AG04449 (cell line): ENCODE measurements at regions not wholly inside any gene's neighbourhood (a gene's known extent, or its start where the extent isn't known, plus 50 kb on each side); places are given as distances from the start of the nearest gene placed in this dataset.

Source experiments
- CTCF ChIA-PET: fragments of 350-600 bp; formaldehyde crosslinking; extraction: SDS; loops from one replicate; lab custom pipeline; 2021; ENCODE audit warnings: antibody characterized with exemption; lab: Yijun Ruan, JAX
- POLR2A ChIA-PET: fragments of 400-600, 350-600 bp; formaldehyde crosslinking; extraction: SDS; loops from one replicate; lab custom pipeline; 2020; ENCODE audit warnings: antibody characterized with exemption, inconsistent platforms; lab: Yijun Ruan, JAX
- DNase-seq: peaks from one replicate; pipeline ENCODE4 v3.0.0-alpha.2; 2010; ENCODE audit warnings: low read depth, low spot score
- H3K4me3 ChIP-seq: 2 replicates; pipeline ENCODE4 v1.5.1; 2011; ENCODE audit warnings: low read depth, mild to moderate bottlenecking, control low read depth, low read length
- CTCF ChIP-seq: IDR thresholded peaks from one replicate; pipeline ENCODE4 v1.5.1; 2011; ENCODE audit warnings: mild to moderate bottlenecking, moderate library complexity, low read length, control low read depth, inconsistent platforms; ENCODE audit not compliant: insufficient read depth; ENCODE audit errors: missing control alignments

GRCh38 chr2:56089931-56090330 is 93.9 kb upstream of the CCDC85A start:
- no peak overlapping the region for H3K4me3 ChIP-seq
- DNase-seq: no peak
- CTCF ChIA-PET: no interaction called here
- POLR2A ChIA-PET: no interaction called here
- TF ChIP-seq CTCF: no peak

- POLR2A ChIA-PET: no interaction called here
- no peak overlapping the region for H3K4me3 ChIP-seq
- CTCF ChIA-PET: interaction anchor here (1.2 to 1.8 kb wide), 3 partner anchors 31 to 382 kb away, joined by 3 to 5 read pairs (median 4); partner anchors contain the start of gene CCDC85A
- TF ChIP-seq CTCF: no peak
- no peak for DNase-seq
Measured at GRCh38 chr2:56099963-56100362, 83.8 kb upstream of the CCDC85A start.

GRCh38 chr2:56100791-56101312 is 82.9 kb upstream of the CCDC85A start:
- POLR2A ChIA-PET: no interaction called here
- no peak overlapping the region for H3K4me3 ChIP-seq
- CTCF ChIA-PET: interaction anchor here (1.7 to 1.8 kb wide), 2 partner anchors 30 to 383 kb away, joined by 4 to 5 read pairs; no protein-coding TSS in a partner anchor
- TF ChIP-seq CTCF: no peak
- no peak for DNase-seq

GRCh38 chr2:56102098-56102497 is 81.7 kb upstream of the CCDC85A start:
- H3K4me3 ChIP-seq: no peak overlapping the region
- TF ChIP-seq CTCF: no peak
- DNase-seq: no peak
- ChIA-PET CTCF (interaction anchor here (1.2 to 2.6 kb wide), 3 partner anchors 13 to 384 kb away, joined by 4 to 9 read pairs (median 5); no protein-coding TSS in a partner anchor), POLR2A (no interaction called here)

GRCh38 chr2:56102866-56103265 is 80.9 kb upstream of the CCDC85A start:
- H3K4me3 ChIP-seq: no peak overlapping the region
- no peak for TF ChIP-seq CTCF
- CTCF ChIA-PET: interaction anchor here (2.6 kb wide), 1 partner anchor 384 kb away, joined by 9 read pairs; no protein-coding TSS in a partner anchor
- POLR2A ChIA-PET: no interaction called here
- DNase-seq: no peak

- DNase-seq: no peak
- H3K4me3 ChIP-seq: no peak overlapping the region
- CTCF ChIA-PET: no interaction called here
- no peak for TF ChIP-seq CTCF
- POLR2A ChIA-PET: no interaction called here
Measured at GRCh38 chr2:56104962-56105361, 78.8 kb upstream of the CCDC85A start.
